ENCODE measurements at regions not wholly inside any gene's neighbourhood (a gene's known extent, or its start where the extent isn't known, plus 50 kb on each side); places are given as distances from the start of the nearest gene placed in this dataset.
"Not testable (repeated sequence)": the region's sequence is repeated elsewhere in the genome, so short reads cannot be mapped to it uniquely, and the experiment has no call there.

- TF ChIP-seq CTCF (conservative IDR thresholded peaks at IDR 0.05; ENCODE audit: low read depth, low read length); EZH2phosphoT487 (IDR thresholded peaks at IDR 0.05; ENCODE audit: borderline replicate concordance, low read length); EZH2 (IDR thresholded peaks at IDR 0.05; ENCODE audit: low read length, unreplicated experiment): not testable (repeated sequence)
Observed at GRCh38 chr11:97573771-97574170, 1184.0 kb downstream of the JRKL start.
